ENCODE measurements at regions not wholly inside any gene's neighbourhood (a gene's known extent, or its start where the extent isn't known, plus 50 kb on each side); places are given as distances from the start of the nearest gene placed in this dataset.

- WGBS (ENCODE audit: missing lambda C conversion rate) = 27% methylated on average over 4 of the region's 4 CpGs
- no peak for TF ChIP-seq MAX (IDR thresholded peaks at IDR 0.05)
- TF ChIP-seq MAZ (IDR thresholded peaks at IDR 0.05; ENCODE audit: borderline replicate concordance, low read depth, low read length) = no peak
- no peak for TF ChIP-seq USF2 (IDR thresholded peaks at IDR 0.05)
- no peak for TF ChIP-seq NFE2L2 (conservative IDR thresholded peaks at IDR 0.05; ENCODE audit: low read length)
- TF ChIP-seq EHF (CRISPR knock-in tag; IDR thresholded peaks at IDR 0.05) = no peak
- no peak for TF ChIP-seq MYC (IDR thresholded peaks at IDR 0.05; ENCODE audit: borderline replicate concordance, low read length)
- TF ChIP-seq CEBPB (IDR thresholded peaks at IDR 0.05) = no peak
- CTCF ChIA-PET = no interaction called here
These were observed 119.2 kb upstream of the NPVF start for GRCh38 chr7:25347360-25348066.

GRCh38 chr7:25348104-25348503 lies 119.8 kb upstream of the NPVF start:
- no peak for ATAC-seq
- Histone ChIP-seq H3K4me1 (no peaks in the 10 kb centered on the region), H3K4me2 (no peak overlapping the region), H3K9me3 (no peaks in the 10 kb centered on the region), H3K27ac (no peak overlapping the region), H3K4me3 (no peak overlapping the region)
- DNase-seq (ENCODE audit: low read depth in 1 of 2, low spot score in 1 of 2) = no peak
- TF ChIP-seq MAFK (IDR thresholded peaks at IDR 0.05; ENCODE audit: partially characterized antibody) = peak; percentile 71
- no peak for TF ChIP-seq NPAS2 (CRISPR knock-in tag; IDR thresholded peaks at IDR 0.05; ENCODE audit: borderline replicate concordance)
- no peak for FAIRE-seq
- 35% methylated on average over 3 of the region's 3 CpGs for WGBS (ENCODE audit: missing lambda C conversion rate)
- POLR2A ChIA-PET = no interaction called here
- CTCF ChIA-PET = no interaction called here

More at GRCh38 chr7:25347360-25348066, 119.2 kb upstream of the NPVF start:
- ATAC-seq (no peak), FAIRE-seq (no peak), DNase-seq (ENCODE audit: low read depth in 1 of 2, low spot score in 1 of 2) (no peak)
- no peaks in the 10 kb centered on the region for H3K4me1 ChIP-seq
- POLR2A ChIA-PET = no interaction called here
- no peak overlapping the region for H3K4me2 ChIP-seq
- no peaks in the 10 kb centered on the region for H3K9me3 ChIP-seq
- no peak overlapping the region for H3K27ac ChIP-seq
- no peak overlapping the region for H3K4me3 ChIP-seq

- CTCF ChIA-PET = interaction anchor here (1.0 to 1.8 kb wide), 2 partner anchors 40 to 42 kb away, joined by 3 to 4 read pairs; no protein-coding TSS in a partner anchor
- DNase-seq (ENCODE audit: low read depth in 1 of 2, low spot score in 1 of 2) = no peak
- FAIRE-seq = no peak
- 36% methylated on average over 6 of the region's 6 CpGs for WGBS (ENCODE audit: missing lambda C conversion rate)
- Histone ChIP-seq H3K4me2 (no peak overlapping the region), H3K27ac (no peak overlapping the region), H3K4me1 (no peaks in the 10 kb centered on the region), H3K9me3 (no peaks in the 10 kb centered on the region), H3K4me3 (no peak overlapping the region)
- ATAC-seq = no peak
- no peak for TF ChIP-seq MAZ (IDR thresholded peaks at IDR 0.05; ENCODE audit: borderline replicate concordance, low read depth, low read length)
- no peak for TF ChIP-seq ATOH8 (CRISPR knock-in tag; IDR thresholded peaks at IDR 0.05; ENCODE audit: low read depth)
- no peak for TF ChIP-seq CBX2 (IDR thresholded peaks at IDR 0.05; ENCODE audit: borderline replicate concordance, low read depth)
- no peak for TF ChIP-seq TP53 (CRISPR knock-in tag; IDR thresholded peaks at IDR 0.05)
- no peak for TF ChIP-seq REST (IDR thresholded peaks at IDR 0.05)
- no peak for TF ChIP-seq RNF2 (IDR thresholded peaks at IDR 0.05; ENCODE audit: borderline replicate concordance, low read depth)
- no peak for TF ChIP-seq BCL3 (IDR thresholded peaks at IDR 0.05)
- TF ChIP-seq GATA3 (IDR thresholded peaks at IDR 0.05; ENCODE audit: borderline replicate concordance) = no peak
- no peak for TF ChIP-seq CHD4 (IDR thresholded peaks at IDR 0.05; ENCODE audit: borderline replicate concordance)
- no peak for TF ChIP-seq CBX8 (IDR thresholded peaks at IDR 0.05)
- POLR2A ChIA-PET = no interaction called here
These were observed 121.2 kb upstream of the NPVF start for GRCh38 chr7:25349283-25350017.

Data from A549 (cell line).